GM19043 (cell line): ENCODE measurements at regions not wholly inside any gene's neighbourhood (a gene's known extent, or its start where the extent isn't known, plus 50 kb on each side); places are given as distances from the start of the nearest gene placed in this dataset.

Experiments used
- ATAC-seq: cut with Tn5 transposase; IDR thresholded peaks from one replicate; pipeline ENCODE4 v1.9.1; 2021; ENCODE audit warnings: low read depth; ENCODE audit not compliant: unreplicated experiment

DNA sequence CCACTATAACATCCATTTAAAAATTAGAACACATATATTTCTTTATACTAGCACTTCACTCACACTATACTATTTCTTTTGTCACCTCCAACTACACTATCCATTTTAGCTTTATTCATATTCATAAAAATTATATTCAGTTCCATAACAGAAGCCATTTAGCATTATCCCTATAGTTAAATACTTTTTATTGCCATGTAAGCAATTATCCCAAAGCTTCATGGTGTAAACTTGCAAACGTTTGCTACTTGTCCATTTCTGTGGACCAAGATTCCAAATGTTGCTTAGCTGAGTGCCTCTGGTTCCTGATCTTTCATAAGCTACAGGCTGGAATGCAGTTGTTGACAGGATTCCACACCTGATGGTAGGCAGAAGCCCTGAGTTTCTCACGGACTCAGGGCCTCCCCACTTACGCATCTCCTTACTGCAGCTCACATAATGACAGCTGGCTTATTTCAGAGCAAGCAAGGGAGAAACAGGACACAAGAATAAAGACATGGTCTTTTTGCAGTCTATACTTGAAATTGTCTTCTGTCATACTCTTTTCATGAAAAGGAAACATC, 1584.8 kb downstream of the SLITRK5 start:
- ATAC-seq = no peak

DNA sequence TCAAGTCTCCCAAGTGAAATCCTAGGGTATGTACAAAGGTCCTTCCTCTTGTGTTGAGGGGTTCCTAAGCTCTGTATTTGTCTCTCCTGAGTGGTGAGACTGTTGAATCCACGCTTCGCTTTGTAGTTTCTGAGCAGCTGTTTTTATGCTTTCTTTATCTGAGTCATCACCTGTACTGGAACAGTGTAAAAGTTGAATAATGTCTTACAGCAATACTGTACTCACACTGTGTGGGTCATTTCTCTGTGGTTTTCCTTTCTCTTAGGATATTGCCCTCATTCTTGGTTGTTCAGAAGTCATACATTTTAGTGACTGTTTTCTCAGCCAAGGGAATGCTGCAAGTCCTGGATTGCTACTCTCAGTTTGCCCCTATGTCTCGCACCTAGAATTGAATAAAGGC, 1596.6 kb downstream of the SLITRK5 start:
- no peak for ATAC-seq

DNA sequence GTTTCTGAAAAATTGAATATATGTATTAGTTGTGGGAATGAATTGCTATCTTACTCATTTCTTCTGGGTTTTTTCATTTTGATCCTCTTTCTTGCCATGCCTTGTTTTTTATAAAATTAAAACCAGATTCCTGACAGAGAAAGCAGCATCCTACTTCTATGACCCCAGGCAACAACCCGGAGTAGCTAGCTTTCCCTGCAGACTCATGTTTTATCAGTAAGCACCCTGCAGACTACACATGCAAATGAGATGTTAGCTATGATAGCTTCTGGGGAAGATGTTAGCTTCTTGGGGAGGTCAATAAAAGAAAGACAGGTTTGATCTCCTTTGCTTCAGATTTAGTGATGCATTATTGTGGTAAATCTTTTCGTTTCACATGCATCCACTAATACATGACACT, 1598.6 kb downstream of the SLITRK5 start:
- no peak for ATAC-seq

DNA sequence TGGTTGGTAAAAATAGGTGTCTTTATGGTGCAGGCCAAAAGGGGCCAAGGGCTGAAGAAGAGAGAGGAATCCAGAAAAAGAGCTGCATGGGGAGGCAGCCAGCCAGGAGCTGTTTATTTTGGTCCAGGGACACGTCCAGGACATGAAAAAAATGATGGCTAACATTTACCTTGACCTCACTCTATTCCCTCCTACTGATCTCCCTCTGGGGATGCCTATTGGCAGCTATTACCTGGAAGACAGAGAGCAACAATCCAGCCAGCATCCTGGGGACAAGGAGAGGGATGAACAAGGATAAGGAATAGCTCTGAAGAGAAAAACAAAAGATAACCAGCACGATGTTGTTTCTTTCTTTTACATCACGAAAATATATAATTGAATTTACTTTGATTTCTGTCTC, 1599.6 kb downstream of the SLITRK5 start:
- no peak for ATAC-seq

DNA sequence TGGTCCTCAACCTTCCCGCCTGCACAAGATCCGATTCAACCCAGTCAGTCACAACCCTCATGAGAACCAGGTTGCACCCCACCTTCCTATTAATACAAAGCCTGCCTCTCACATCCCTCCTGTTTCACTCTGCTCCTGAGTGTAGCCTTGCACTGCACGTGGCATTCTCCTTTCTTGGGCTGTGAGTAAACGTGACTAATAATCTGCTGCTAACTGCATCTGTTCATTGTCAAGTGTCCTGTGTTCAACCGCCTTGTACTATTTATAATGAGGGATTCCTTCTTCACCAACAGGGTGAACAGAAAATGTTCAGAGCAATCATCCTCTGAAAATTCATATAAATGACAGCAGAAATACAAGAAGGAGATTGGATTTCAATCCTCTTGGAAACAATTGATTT, 1608.2 kb downstream of the SLITRK5 start:
- ATAC-seq = no peak

DNA sequence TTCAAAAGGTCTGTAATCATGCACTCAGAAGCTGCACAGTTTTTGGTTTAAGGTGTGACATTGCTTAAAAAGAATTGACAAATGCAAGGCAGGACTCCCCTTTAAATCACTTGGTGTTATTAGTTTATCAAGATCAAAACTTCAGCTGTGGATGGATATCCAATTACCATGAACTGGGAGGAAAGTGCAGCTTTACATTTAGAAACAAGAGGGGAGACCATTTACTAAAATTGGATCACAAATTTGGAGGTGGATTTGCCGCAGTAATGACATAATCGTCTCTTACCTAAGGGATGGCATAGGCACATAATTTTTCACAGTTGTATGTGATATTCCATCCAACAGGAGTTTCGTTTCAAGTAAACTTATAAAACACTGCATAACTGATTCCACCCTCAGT, 1610.2 kb downstream of the SLITRK5 start:
- ATAC-seq = no peak

DNA sequence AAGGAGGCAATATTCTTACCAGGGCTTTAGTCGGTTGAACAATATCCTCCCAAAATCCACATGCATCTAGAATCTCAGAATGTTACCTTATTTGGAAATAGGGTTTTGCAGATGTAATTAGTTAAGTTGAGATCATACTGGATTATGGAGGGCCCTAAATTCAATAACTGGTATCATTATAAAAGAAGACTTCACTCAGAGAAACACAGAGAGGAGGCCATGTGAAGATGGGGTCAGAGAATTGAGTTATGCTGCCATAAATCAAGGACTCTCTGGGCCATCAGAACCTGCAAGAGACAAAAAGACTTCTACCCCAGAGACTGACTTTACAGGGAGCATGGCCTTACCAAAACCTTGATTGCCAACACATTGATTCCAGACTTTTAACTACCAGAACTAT, 1611.1 kb downstream of the SLITRK5 start:
- ATAC-seq = no peak

DNA sequence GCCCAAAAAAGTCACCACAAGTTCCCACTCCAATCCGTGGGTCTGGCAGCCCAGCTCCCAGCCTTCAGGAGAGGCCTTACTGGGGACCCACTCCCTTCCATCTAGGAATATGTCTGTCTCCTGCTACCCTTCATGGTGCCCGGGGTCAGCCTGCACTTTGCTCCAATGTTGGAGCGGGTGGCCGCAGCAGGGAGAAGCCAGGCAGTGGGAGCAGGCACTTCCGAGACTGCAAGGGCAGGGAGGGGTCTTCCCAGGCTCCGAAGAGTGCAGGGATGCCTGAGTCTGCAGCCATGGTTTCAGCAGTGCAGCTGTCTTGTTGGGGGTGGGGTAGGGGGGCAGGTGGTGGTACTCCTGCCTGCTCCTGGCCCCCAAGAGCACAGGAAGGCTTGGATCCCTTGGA, 1616.2 kb downstream of the SLITRK5 start:
- no peak for ATAC-seq

DNA sequence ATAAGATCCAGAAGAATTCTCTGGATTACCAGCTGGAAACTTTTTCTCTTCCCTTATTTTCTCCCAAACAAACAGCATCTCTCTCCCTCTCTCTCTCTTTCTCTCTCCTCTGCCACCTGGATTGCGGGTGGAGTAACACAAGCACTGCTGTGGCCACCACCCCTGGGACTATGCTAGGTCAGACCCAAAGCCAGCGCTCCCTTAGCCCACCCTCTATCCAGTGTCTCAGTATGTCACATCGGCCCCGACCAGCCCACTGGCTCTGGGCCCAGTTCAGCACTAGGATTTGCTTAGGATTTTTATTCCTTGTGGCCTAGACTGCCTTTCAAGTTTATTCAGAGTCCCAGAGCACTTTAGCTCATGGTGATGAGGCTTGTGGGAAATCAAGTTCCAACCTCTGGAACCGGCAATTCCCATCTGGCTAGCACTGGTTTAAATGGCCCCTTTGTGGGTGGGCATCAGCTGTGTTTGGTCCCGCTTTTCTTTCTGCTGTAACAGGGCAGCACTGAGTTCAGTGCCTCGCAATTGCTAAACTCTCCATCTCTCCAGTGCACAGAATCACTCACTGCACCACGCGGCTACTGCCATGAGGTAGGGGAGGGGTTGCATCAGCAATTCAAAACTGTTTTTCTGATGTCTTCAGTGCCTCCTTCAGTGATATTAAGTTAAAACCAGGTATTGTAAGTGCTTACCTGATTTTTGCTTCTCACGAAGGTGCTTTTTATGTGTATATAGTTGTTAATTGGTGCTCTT, 1623.1 kb downstream of the SLITRK5 start:
- ATAC-seq = no peak

DNA sequence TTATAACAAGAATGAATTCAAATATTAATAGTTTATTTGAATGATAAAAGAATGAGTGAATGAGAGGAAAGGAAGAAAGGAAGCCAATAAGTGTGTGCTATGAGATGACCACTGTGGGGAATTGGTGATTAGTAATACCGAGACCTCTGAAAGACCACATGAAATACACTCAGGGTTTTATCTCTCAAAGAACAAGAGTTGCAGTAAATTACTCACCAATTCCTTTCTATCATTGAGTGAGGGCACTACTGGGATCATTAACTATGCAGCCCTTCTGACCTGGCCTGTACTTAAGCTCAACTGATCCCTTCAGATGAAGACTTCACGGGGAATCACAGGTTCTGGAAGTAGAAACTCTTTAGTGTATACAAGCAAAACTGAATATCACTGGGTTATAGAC, 1636.1 kb downstream of the SLITRK5 start:
- ATAC-seq = no peak

DNA sequence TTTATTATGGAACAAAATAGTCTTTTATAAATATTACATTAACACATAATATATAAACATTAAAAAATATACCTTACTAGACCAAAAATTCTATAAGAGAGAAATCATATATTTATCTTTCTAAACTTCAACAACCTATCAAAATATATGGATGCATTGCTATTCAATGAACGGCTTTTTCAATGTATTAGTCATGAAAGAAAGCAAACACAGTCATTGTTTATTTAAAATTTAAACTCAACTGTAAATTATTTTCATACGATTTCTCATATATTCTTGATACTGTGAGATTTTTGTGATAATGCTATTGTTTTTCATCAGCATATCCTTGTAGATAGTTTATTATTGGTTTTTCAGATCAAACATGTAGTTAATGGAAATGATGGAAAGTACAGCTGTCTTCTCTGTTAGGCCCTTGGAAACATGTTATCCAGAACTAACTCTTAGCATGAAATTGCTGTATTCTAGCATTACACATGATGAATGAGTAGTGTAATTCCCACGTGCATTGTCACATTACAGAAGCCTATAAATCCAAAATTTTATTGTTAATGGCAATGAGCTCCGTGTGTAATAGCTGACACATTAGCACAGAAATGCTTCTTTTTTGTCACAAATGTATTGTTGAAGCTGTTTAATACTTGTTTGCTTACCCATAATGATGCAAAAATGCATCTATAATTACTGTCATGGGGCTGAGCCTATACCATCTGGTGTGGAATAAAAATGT, 1639.9 kb downstream of the SLITRK5 start:
- ATAC-seq = no peak

DNA sequence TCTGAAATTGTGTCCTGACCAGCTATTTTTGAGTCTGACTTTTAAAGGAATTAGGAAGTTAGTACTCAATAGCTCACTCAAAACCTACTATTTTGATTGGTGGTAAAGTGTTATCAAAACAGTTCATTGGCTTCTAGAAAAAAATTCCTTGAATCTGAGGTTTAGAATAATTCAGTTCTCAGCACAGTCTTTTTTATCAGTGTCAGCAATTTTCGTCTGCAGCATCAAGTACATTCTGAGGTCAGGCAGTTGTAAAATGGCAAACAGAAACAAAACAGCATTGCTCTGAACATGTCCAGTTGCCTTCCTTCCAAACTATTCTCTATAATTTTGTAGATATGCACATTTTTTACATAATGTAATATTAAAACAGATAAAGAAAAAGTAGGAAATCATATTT, 1644.1 kb downstream of the SLITRK5 start:
- no peak for ATAC-seq

DNA sequence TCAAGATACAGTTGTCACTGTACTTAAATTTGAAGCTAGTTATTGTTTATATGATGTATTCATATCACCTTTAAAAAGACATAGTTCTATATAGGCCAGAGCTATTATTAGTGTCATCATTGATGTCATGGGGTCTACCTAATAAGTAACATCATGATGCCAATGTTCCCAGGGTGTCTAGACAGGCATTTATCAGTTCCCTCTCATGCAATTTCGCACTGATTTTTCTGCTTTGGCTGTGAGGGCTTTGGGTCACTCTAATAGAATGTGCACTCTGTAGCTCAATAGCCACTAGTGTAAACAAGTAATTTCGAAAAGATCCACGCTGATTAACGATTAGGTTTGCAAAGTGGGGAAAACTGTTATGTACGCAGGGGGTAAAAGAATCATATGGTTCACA, 1651.3 kb downstream of the SLITRK5 start:
- ATAC-seq = no peak

DNA sequence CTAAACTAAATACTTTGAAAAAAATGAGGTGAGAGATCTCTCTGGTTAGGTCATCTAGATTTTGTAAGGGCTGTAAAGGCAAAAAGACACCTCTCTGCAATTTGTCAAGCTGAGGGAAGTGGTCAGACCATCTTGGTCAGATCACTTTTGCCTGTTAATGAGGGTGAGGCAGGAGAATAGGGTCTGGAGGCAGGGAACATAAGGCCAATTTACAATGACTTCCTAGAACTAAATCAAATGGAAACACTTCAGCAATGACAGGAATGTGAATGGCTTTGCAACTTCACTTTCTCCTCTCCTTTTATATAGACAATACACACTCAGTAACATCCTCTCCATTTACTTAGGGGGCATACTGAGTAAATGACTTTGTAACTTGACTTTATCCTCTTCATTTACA, 1653.4 kb downstream of the SLITRK5 start:
- ATAC-seq = no peak

DNA sequence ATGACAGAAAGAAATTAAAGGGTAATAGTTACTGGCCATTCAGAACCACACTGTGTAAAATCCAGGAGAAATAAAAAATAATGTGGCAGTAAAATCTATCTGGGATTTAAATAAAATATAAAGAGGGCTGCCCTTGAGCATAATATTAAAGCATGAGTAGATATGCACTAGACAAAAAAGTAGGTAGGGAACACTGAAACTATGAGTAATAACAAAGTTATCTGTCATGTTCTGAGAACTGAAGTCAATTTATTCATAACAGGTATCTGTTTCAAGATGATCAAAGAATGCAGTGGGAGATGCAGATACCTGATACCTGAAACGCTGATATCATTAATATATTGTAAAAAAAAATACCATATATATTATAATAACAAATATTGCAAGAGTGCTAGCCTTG, 1672.0 kb downstream of the SLITRK5 start:
- no peak for ATAC-seq

DNA sequence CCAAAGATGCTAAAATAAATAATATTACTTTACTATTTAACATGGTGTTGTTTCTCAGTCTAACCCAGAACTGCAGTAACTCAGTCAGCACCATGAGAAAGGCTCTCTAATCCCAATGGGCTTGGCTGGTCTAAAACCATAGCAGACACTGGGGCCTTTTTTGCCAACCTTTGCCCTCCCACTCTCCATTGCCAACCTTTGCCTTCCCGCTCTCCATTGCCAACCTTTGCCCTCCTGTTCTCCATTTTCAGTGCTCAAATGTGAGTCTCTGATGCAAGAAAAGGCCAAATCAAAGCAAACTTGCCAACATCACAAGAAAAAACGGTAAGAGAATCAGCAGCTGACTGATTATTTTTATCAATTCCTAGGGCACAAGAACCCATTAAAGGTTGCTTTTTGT, 1681.2 kb downstream of the SLITRK5 start:
- no peak for ATAC-seq

DNA sequence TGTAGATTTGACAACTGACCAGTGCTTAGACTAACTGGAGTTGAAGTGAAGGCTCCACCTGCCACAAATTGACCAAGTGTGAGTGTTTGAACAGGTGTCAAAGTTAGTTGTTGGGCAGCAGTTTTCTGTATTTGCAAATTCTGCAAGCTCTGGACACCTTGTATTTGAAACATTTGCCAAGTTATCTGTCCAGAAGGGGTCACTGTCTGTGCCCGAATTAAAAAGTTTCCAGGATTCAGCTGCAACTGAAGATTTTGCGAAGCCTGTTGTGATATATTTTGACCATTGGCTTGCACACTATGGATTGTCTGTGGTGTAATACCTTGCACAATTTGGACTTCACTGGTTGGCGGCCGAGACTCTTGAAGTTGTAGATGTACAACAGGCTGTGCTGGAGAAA, 1690.7 kb downstream of the SLITRK5 start:
- no peak for ATAC-seq

DNA sequence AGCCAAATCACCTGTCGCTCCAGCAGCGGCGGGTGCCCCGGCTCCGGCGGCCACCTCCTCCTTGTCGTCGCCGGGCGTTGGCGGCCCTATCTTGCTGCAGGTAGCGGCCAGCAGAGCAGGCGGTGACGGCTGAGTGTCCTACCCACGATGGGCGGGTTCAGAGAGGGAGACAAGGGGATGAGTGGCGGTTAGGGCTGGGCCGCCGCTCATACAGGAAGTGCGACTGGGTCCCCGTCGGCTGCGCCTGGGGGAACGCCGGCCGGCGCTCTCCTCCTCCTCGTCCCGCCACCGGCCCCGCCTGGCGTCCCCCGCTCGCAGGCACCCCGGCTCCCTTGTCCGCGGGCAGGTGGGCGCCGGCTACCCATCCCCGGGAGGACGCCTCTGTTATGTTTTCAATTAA, 1692.0 kb downstream of the SLITRK5 start:
- ATAC-seq = no peak

DNA sequence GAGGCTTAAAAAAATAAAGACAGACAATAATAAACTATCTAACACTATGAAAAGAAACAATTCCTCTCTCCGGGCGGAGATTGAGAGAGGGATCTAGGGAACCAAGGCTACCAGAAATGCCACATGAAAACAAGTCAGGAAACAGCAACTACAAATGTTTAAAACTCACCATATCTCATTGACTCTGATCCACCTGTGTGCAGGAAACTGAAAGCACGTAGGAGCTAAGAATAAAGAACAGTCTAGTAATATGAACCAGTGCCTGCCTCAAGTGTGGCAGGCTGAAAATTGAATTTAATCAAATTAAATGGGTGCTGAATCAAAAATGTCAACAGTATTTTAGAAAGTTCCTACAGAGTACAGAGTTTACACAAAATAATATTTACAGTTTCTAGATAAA, 1701.0 kb downstream of the SLITRK5 start:
- ATAC-seq = no peak

DNA sequence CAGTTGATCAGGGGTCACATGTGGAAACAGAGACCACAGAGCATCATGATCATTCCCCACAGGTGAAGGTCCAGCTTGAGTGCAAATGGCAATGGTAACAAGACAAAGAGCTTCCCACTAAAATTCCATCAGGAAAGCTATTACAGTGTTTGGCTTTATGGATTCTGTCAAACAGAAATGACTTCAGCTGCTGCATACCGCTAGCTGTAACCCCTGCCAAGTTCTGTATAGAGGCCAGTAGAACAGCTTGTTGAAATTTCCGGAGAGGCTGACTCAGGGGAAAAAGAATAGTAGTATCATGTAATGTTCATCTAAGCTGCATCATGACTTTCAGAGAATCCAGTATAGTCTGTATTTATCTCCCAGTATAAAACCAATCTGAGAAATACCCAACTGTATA, 1704.7 kb downstream of the SLITRK5 start:
- no peak for ATAC-seq

DNA sequence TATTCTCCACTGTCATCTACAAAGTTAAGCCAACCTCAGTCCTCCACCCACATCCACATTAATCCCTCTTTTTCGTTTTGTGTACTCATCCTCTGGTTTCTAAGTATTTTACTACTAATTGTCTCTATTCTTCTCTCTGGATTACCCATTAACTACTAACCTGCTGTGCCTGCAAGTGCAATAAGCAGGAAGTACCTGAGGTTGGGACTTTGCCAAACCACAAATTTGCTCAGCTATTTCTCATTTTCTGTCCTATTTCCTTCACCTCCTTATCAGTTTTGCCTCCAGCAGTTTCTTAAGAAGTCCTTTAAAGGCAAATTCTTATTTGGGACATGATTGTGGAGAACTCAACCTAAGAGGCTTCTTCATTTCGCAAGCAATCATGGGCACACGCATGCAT, 1708.9 kb downstream of the SLITRK5 start:
- no peak for ATAC-seq

DNA sequence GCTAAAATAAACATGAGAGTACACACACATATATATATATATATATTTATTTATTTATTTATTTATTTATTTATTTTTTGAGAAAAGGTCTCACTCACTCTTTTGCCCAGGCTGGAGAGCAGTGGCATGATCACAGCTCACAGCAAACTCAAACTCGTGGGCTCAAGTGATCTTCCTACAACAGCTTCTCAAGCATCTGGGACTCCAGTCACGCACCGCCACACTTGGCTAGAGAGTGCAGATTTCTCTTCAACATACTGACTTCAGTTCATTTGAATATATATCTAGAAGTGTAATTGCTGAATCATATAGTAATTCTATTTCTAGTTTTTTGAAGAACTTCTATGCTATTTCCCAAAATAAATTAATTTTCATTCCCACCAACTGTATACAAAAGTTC, 1711.8 kb downstream of the SLITRK5 start:
- no peak for ATAC-seq
